COLO829 (cell line): ENCODE measurements at regions not wholly inside any gene's neighbourhood (a gene's known extent, or its start where the extent isn't known, plus 50 kb on each side); places are given as distances from the start of the nearest gene placed in this dataset.
A peak's percentile ranks its signal among the peaks of the same experiment; 100 is the strongest.
"Not testable (repeated sequence)": the region's sequence is repeated elsewhere in the genome, so short reads cannot be mapped to it uniquely, and the experiment has no call there.

Experiments
- DNase-seq: peaks from one replicate; pipeline ENCODE4 v3.0.0; 2012; ENCODE audit warnings: low spot score

DNA sequence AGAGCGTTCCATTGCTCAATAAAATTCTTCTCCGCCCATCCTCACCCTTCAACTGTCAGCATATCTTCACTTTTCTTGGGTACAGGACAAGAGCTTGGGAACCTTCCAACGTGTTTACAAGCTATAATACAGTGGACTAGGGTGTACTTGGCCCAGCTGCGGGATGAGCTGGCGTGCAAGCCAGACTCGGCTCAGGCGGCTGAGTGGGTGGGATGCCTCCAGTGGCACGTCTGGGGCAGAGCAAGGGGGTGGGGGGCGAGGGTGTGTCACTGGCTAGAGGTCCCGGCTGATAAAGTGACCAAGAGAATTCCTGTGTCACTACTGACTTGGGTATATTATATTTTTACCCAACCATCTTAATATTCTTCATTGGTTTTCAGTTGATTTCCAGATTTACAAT lies 179.7 kb downstream of the EVA1A start:
- no peak for DNase-seq

DNA sequence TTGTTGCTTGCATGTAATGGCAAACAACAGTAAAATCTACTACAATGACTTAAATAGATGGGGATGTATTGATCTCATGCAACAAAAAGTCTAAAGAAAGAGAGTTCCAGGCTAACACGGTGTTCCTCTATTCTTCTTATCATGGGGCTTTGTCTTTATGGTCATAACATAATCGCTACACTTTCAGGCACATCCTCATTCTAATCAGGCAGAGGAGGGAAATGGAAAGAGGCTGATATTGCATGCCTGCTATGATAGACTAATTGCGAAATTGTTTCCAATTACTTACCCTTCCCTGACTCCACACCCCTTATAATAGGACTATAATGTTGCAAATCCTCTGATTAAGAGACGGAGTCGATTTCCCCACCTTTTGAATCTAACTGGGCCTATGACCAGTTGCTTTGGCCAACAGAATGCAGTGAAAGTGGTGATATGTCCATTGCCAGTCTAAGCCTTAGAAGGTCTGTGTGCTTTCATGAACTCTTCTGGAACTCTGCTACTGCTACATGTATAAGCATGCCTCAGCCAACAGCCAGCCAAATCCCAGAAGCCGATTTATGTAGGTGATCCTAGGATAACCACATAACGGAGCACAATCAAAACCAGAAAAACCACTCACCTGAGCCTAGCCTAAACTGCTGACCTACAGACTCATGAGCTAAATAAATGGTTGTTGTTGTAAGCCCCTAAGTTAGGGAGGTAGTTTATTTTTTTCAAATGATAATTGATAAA lies 180.3 kb upstream of the TACR1 start:
- no peak for DNase-seq

DNA sequence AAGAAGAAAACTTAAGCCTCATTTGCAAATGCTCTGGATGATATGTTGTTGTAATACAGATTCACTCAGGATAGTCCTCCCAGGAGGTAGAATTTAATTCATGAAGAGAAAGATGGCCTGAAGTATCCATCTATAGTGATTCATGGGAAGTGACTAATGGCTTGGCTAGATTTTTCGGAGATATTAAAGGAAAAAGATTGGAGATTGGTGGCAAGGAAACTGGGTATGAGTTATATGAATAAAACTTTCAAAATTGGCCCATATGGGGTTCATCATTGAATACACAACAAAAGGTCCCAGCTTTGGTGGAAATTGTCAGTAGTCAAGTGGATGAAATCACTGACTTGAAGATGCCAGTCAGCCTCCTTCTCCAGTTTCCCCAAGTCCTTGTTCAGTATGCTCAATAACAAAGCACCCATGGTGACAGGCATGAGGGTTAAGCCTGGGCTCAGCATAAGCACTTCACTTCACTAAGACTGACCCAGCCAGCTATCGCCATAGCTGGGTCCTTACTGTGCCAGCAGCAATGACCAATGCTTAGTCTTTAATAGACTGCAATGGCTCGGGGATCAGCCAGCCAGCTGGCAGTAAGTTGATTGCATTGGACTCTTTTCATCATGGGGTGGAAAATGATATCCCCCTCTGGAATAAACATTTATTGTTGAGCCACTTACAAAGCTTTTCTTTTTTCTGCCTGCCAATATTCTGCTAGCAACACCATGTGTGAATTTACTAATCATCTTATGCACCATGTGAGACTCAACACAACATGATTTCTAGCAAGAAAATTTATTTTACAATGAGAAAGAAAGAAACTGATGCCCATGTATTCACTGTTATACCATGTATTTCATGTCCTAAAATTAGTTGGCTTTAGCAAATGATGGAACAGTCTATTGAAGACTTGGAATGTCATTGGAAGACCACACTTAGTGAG lies 176.6 kb upstream of the TACR1 start:
- DNase-seq = peak; percentile 20

DNA sequence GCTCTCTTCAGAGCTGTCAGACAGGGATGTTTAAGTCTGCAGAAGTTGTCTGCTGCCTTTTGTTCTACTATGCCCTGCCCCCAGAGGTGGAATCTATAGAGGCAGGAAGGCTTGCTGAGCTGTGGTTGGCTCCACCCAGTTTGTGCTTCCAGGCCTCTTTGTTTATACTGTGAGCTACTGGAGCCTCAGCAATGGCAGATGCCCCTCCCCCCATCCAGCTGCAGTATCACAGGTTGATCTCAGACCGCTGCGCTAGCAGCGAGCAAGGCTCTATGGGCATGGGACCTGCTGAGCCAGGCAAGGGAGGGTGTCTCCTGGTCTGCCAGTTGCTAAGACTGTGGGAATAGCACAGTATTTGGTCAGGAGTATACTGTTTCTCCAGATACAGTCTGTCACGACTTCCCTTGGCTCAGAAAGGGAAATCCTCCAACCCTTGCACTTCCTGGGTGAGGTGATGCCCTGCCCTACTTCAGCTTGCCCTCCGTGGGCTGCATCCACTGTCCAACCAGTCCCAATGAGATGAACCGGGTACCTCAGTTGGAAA lies 175.2 kb upstream of the TACR1 start:
- not testable (repeated sequence) for DNase-seq

DNA sequence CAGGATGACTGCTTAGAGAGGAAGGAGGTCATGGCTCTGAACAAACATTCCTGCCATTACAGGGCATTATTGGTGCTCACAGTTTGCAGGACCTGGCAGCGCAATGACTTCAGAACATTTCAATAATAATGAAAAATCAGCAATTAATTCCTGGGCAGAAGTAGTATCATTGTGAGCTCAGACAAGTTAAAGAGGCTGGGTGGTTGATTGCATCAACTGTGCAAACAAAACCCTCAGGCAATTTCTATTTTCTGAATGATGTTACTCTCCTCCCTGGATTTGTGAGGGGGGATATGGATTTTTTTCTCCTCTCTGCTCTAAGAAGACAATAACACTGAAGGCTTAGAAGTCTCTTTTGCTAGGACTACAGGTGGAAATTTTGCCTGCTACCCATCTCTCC lies 168.1 kb upstream of the TACR1 start:
- no peak for DNase-seq

DNA sequence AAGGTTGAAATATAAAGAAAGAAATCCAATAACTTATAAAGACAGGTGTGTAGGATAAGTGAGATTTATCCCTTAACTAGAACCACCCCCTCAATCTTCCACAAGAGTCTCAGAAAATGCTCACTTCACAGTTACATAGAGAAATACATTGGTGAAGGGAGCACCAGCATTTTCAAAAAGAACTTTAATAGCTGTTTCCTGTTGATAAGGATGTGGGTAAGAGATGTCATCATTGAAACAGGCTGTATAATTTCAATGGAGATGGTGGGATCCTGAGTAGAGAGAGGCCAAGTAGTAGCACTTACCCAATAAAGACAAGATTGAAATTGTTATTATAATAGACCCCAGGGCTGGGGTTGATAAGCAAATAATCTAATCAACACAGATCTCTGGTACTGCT lies 162.2 kb upstream of the TACR1 start:
- no peak for DNase-seq

DNA sequence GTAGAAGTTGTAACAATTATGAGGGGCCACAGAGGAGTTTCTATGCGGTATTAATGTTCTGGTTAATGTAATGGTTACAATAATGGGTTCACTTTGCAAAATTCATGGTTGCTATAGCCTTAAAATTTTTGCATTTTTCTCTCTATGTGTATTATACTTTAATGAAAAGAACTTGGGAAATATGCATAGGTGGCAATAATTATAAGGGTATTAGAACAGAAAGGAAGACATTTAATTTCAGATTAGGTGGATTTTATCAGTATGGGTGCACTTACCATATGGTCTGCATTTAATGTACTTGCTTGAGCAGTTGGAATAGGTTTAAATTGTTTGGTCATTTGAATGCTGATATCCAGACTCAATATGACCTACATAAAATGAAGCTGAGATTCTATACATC lies 161.6 kb upstream of the TACR1 start:
- no peak for DNase-seq

DNA sequence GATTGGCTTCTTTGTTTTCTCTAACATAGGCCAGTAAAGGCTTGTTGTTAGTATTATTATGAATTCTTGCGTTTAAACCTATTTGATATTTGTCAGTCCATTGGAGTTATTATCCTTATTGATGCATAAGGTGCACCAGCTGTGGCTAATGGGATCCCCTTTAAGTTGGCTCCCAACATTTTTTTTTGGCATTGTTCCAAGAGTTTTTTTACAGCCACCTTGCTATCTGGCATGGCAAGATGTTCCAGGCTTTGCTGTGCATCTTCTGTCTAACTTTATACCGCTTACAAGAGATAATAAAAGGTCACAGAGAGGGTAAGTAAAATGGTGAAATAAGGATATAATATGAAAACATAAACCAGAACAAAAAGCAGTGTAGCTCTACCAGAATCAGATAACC lies 157.5 kb upstream of the TACR1 start:
- no peak for DNase-seq

DNA sequence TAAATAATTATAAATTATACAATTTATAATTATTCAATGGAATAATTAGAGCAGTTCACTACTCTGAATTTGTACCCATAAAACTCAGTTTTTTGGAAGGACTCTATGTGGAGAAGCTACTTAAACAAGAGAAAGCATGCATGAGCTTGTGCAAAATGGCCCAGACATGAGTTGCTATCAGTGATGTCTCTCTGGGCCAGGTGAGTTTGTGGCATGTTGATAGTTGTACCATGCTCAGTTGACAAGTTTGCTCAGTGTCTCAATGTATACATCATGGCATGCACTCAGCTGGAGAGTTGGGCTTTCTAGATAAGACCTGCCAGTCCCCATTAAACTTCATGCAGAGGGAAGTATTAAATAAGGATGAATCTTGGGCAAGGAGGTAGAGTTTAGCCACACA lies 153.8 kb upstream of the TACR1 start:
- no peak for DNase-seq

DNA sequence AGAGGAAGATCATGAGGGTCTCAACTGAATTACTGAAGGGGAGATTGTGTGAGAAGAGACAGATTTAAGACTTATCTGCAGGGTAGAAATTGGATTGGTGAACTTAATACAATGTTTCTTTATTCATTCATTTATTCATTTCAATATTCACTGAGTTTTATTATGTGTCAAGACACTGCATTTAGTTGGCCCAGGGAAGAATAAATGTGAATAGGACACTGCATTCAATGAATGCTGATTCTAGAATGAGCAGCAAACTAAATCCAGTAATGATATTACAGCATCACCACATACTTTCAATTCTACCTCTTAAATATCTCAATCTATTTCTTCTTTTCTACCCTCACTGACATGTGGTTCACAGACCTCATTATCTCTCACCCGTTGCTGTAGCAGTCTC lies 149.0 kb upstream of the TACR1 start:
- DNase-seq = no peak

DNA sequence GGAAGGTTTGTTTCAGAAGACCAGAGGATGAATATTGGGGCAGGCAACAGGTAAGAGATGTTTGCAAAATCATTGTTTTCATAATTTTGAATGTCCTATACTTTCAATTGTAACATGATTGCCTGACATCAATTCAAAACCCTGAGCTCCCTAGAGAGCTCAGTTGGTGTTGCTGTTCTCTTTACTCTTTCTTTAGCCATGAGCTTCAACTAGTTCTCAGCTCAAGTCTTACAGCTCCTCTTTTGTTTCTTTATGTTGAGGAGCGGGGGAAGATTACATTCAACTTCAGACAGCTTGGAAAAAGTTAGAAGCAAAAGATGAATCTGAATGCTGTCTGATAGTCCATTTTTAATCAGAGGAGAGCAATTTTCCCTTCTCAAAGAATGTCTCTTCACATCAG lies 144.8 kb upstream of the TACR1 start:
- no peak for DNase-seq

DNA sequence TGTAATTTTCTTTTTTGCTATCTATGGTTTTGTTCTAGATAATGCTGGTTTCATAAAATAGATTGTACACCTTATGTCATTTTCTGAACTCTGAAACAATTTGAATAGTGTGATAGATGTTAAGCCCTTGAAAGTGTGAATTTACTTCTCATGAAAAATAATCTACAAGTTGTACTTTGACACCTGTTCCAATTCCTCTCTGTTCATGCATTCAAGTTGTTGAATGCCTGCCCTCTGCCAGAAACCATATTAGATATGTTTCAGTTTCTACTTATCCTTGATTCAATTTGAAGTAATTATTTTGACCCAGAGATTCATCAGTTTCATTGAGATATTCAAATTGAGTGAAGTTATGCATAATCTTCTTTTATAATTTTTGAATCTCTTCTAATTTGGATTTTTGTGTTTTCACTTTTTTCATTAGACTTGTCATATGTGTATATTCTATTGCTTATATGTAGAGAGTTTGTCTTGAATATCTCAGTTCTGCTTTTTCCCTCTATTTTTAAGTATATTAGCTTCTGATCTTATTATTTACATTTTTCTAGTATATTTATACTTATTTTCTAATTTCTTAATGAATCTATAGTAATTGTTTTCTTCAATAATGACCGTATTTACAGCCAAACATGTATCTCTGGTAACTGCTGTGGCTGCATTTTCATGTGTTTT lies 143.3 kb upstream of the TACR1 start:
- no peak for DNase-seq

DNA sequence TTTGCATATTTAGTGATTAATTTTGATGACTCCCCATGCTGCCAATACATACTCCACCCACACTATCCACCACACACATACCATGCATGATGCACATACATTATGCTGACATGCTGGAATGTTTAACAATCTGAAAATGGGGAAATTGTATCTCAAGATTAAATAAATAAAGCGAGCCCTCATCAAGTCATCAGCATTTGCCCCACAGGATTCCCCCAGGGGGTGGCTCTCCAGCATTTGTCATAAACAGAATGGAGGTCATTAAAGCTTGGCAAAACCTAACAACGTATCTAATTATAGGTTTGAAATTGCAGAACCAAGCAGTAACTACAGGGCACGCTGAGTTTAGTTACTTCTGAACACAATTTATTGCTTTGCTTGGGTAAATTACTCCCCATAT lies 141.2 kb upstream of the TACR1 start:
- no peak for DNase-seq

DNA sequence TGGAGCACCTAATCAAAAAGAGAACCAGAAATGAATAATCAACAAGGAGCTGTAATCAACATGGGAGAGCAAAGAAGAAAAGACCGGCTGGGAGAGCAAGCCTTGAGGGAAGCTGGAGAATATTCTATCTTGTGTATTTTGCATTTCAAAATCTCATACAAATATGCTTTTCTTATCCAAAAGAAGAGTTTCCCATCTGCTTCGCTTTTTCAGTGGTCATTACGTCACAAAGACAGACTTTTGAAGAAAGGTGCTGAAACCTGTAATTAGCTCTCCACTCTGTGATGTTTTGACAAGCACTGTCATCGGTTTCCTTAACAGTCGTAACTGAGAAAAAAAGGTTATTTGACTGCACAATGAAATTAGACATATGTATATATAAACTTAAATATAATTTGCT lies 139.1 kb upstream of the TACR1 start:
- no peak for DNase-seq

DNA sequence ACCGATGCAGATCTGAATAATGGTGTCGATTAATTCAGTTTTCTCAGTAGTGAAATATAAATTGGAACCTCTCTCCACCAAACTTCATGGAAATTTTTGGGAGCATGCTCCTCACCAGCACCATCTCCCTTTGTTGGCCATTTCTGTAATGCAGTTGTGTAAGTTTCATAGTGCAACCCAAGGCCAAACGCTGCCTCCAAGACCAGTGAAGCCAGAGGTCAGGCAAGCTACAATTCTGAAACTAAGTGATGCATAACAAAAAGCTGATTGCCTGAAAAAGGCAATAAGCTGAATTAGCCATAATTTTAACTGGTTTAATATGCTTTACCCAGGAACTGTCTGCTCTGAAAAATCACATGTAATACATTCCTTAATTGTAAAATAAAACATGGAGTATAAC lies 138.3 kb upstream of the TACR1 start:
- no peak for DNase-seq

DNA sequence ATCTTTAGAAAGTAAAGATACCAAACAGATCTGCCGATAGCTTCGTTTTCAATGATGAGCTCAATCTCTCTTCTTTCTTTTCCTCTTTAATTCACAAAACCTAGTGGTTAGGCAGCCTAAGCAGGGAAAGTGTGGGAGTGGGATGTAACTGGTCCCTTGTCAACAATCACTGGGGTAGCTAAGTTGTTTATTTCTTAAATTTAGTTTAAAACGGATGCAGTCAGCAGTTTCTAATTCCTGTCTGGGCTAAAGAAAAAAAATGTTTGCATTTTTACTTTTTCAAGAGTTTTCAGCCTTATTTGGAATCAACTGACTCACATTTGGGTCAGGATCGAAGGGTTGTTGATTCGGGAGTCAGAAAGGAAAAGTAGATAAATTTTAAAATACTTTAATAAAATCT lies 137.7 kb upstream of the TACR1 start:
- no peak for DNase-seq

DNA sequence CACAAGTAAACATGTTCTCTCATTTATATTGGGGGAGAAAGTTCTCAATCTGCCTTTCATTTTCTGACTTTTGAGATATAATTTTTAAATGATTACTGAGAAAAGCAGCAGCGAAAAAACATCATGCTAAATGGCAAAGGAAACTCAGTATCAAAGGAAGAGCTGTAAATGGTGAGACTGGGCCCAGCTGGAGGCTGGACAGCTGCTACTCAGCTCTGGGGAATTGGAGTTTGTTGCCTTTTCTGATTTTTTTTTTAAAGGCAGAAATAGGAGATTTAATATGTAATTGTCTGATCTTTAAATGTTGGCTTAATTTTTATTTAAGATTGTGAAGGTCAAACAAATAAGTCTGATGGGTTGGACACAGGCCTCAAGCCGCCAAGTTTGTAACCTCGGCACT lies 137.1 kb upstream of the TACR1 start:
- DNase-seq = no peak

DNA sequence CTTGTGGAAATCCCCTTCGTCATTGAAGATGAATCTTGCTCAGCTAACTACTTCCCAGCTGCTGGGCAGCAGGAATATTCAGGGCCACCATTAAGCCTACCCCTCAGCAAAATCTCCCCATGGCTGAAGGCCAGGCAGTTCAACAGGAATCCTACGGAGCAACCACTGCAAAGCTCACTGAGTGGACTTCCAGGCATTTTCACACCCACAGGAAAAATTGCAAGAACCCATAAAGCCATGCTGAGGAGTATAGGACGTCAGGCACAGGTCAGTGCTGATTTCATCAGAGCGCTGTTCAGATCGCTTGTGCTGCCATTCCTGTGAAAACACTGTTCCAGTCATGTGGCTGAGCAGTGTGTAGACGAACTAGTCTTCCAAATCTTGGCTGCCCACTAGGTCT lies 134.8 kb upstream of the TACR1 start:
- no peak for DNase-seq

DNA sequence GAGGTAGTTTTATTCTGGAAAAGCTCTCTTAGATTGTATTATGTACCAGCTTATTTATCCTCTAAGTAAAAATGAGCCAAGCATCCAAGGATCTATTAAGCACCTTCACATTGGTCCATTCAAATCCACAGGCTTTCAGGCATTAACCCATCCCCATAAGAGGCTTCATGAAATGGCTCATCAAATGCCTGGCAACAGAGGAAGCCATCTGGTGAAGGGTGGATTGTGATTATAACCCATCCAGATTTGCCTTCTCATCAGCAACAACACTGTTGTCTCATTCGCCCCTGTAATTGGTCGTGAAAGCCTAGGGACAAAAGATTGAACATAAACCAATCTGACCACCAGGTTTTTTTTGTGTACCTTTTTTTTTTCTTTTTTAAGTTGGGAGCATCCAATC lies 134.3 kb upstream of the TACR1 start:
- DNase-seq = no peak

DNA sequence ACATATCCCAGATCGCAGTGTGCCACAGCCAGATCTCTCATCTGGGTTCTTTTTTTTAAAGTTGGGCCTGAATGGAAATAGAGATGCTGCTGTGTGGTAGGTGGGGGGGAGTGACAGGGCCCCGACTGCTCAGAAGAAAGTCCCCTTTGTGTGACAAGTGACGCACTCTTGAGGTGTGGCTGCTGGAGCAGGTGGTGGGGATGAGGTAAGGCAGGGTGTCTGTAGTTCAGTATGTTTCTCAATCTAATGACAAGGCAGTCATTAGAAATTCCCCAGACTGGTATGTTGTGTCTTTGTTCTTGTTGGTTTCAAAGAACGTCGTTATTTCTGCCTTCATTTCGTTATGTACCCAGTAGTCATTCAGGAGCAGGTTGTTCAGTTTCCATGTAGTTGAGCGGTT lies 128.8 kb upstream of the TACR1 start:
- DNase-seq = no peak

DNA sequence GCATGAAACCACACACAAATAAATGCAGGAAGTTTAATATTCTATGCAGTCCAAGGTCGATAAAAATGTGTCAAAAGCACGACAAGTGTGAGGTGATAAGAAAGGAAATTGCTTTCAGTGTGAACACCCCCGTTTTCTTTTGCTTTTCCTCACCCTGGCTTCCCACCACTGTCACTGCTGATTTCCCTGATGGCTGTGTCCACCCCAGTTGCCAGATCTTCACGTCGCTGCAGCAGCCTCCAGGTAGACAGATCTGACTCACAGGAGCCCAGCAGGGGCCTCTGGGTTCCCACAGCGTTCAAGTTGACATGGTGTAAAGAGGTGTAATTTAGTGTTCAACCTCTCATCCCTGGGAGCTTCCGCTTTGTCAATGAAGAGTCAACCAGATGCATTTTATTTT lies 128.0 kb upstream of the TACR1 start:
- no peak for DNase-seq

DNA sequence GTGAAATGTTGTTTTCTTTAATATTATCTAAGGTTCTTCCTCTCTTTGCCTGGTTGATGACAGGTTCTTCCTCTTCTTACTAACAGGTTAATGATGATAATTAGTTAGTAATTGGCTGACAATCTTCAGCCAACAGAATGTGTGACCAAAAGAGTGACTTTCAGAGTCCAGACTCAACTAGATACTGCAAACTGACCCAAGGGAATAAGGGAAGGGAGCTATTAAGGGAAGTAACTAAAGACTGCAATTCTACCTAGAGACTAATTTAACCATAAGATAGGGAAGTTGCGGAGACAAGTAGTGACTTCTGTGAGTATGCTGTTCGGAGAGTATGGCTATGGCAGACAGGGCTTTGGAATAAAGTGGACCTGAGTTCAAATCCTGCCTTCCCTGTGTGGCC lies 127.3 kb upstream of the TACR1 start:
- no peak for DNase-seq

DNA sequence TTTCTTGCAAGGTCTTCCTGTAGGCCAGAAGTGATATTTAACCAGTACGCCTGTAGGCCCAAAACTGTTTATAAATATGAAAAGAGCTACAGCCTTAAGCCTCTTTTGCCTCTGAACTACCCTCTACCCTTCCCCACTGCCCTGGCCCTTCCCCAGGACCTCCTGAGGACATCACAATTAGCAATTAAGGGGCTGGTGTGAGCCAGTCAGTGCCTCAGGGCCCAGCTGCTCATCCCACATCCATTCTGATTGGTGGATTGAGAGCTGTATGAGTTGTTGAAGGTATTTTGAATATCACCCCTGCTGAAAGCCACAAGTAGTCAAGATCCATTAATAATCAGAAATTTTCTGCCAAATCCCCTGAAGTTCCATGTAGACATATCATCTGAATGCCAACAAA lies 126.3 kb upstream of the TACR1 start:
- no peak for DNase-seq
